ENCODE measurements at regions not wholly inside any gene's neighbourhood (a gene's known extent, or its start where the extent isn't known, plus 50 kb on each side); places are given as distances from the start of the nearest gene placed in this dataset.

- TF ChIP-seq CTCF (conservative IDR thresholded peaks at IDR 0.05; ENCODE audit: low read length) = no peak
- no peak for TF ChIP-seq EZH2phosphoT487 (IDR thresholded peaks at IDR 0.05; ENCODE audit: borderline replicate concordance, low read depth, low read length)
These were observed 72.1 kb upstream of the SIM2 start for GRCh38 chr21:36626791-36627190.

Data from OCI-LY7 (cell line).